GM12873 (cell line): ENCODE measurements at regions not wholly inside any gene's neighbourhood (a gene's known extent, or its start where the extent isn't known, plus 50 kb on each side); places are given as distances from the start of the nearest gene placed in this dataset.

Experiments
- CTCF ChIP-seq: IDR thresholded peaks from 2 replicates; pipeline ENCODE4 v1.5.1; 2012; ENCODE audit warnings: low read depth, mild to moderate bottlenecking, moderate library complexity, low read length, control low read depth; ENCODE audit not compliant: insufficient read depth; ENCODE audit errors: missing control alignments

GRCh38 chr10:52965509-52965908, 192.9 kb upstream of the MBL2 start:
- TF ChIP-seq CTCF = no peak

GRCh38 chr10:52961323-52961722, 188.7 kb upstream of the MBL2 start:
- TF ChIP-seq CTCF = no peak

- TF ChIP-seq CTCF = no peak
Observed at GRCh38 chr10:52959810-52960209, 187.2 kb upstream of the MBL2 start.

- no peak for TF ChIP-seq CTCF
Observed at GRCh38 chr10:52956861-52957260, 184.3 kb upstream of the MBL2 start.

- no peak for TF ChIP-seq CTCF
Observed at GRCh38 chr10:52956461-52956860, 183.9 kb upstream of the MBL2 start.

GRCh38 chr10:52955337-52955736, 182.8 kb upstream of the MBL2 start:
- no peak for TF ChIP-seq CTCF

GRCh38 chr10:52954407-52954806, 181.8 kb upstream of the MBL2 start:
- no peak for TF ChIP-seq CTCF
